HS-27A (cell line): ENCODE measurements at regions not wholly inside any gene's neighbourhood (a gene's known extent, or its start where the extent isn't known, plus 50 kb on each side); places are given as distances from the start of the nearest gene placed in this dataset.

ENCODE experiments used
- DNase-seq: peaks from one replicate; pipeline ENCODE4 v3.0.0-alpha.2; 2012; ENCODE audit warnings: low read depth, missing footprints

DNA sequence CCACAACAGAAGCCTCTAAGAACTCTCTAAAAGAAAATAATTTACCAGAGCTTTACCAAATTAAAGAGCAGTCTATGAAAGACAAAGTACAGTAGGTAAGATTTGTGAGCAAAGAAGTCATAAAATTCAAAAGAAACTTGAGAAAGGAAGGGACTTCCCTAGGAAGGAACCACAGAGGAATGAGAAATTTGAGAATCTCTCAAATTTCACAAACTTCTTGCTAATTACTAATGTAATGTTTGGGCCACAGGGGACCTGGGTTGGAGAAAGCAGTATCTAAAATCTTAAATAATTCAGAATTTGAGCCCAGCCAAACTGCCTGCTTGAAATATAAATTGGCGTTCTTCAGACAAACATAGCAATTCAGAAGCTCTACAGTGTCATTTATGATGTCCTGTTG is 225.0 kb upstream of the PRR16 start:
- no peak for DNase-seq

DNA sequence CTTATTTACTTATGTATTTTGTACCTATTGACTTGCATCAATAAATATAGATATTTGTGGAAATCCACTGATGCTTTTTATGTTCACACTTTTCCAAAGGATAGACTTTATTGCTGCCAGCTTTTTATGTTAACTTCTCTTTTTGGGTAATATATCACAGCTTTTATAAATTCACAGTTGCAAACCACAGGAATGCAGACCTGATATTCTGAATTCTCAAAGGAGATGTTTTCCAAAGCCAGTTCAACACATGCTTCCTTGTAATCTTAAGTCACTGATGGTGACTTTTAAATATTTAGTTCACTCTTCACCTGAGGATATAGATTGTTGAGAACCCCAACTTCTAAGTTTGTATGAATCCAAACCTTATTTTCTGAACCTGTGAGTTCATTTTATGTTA is 223.4 kb upstream of the PRR16 start:
- DNase-seq: no peak

DNA sequence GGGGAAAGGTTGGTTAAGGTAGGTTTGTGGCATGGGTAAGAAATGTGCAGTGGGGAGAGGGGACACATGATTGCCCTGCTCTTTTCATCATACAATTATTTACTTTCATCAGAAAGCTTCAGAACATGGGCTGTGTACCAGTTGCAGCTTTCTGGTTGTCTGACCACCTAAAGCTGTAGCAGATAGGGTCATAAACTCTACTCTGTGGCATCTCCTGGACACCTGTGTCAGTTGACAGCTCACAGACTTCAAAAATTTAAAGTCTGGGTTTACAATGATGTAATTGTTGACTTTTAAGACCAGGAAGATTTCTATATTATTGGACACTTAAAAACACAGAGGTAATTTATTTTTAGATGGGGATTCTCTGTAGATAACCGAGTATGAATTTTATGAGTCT is 222.7 kb upstream of the PRR16 start:
- DNase-seq: no peak

DNA sequence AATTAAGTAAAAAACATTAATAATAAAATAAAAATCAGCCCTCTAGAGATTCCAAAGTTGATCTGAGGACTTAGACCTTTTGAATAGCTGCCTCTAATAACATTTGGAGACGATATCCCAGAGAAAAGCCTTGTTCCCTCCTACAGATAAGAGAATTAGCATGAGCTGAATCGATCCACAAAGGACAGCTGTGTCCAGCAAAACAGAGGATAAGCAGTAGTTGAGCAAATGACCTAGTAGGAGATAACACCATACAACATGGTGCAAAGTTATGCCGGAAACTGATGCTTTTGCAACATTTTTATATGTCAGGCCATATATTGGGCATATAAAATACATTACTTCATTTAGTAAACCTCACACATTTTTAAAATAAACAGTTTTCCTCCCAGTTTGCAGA is 212.2 kb upstream of the PRR16 start:
- no peak for DNase-seq

DNA sequence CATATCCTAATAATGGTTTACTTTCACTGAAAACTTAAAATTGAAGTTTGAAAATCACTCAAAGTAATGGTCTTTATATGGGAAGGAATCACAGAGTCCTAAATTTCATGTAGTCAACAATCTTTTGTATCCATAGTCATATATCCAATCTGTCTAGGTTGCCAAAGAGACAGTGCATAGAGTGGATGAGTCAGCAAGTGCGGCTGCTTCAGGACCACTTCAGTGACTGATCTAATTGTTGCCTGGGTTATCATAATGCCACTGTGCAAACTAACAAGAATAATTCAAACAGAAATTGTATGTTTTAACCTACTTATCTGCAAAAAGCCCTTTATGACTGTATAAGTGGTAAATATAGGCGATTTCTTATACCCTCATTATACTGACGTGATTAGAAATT is 211.3 kb upstream of the PRR16 start:
- no peak for DNase-seq

DNA sequence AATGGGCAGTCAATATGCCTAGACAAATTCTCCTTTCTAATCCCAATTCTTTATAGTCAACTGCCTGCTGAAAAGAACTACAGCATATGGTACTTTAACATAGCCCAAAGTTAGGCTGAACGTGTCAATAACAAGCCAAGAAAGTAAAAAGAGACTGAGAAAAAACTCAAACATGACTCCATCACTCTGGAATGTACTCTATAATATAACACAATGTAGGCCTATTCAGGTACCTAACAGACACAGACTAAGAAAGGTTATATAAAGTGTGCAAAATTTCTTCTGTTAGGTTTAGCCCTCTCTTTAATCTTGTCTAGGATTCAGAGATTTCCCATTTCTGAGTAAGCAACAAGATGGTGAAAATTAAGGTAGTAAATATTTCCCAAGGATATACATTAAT is 209.7 kb upstream of the PRR16 start:
- no peak for DNase-seq

DNA sequence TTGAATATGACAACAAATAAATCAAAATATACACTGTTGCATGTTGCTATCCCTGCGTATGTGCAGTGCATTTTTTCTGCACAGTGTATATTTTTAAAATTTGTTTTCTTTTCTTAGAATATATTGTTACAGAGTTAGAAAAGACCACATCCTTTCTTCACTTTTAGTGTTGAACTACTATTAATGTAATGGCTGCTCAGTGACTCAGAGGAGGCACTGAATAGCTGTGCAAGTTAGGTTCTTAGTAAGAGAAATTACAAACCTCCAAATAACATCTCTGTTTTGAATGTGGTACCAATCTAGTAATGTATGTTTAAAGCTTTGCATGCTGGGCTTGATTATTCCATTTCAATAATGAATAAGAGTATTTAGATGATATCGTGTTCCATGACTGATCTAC is 208.9 kb upstream of the PRR16 start:
- no peak for DNase-seq

DNA sequence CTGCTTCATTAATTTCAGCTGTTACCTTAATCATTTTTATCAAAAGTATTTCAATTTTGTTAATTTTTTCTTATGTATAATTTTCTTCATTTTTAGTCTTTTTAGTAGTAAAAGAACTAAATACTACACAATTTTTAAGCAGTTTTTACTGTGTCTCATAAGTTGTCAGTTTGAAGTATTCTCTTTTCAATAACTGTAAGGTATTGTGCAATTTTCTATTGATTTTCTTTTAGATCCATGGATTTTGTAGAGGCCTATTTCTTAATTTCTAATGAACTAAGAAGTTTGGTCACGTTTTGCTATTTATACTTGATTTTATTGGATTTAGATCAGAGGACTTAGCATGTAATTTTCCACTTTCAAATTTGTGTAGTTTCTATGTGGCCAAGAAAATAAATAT is 207.7 kb upstream of the PRR16 start:
- no peak for DNase-seq

DNA sequence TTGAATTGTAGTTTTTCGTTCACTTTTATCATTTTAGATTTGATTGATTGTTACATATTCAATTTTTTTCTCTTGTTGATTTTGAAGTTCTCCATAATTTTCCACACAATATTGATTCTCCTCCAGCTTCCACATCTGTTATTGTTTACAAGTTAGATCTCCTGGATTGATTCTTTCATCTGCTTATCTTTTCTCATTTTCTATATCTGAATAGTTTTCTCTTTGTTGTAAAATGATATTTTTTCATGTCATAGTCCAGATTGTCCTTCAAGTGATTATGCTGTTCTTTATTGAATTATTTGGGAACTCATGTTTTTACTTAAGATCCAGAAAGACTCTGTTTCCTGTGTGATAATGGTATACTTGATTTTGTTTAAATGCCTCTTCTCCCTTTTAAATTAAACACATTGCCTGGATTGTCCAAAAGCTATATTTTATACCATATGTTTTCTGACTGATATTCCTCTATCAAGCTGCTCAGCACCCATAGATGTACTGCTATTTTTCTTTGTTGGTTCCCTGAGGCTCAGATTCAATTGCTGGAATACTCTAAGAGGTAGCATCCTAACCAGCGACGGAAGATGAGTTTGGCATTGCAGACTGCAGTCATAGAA is 206.6 kb upstream of the PRR16 start:
- DNase-seq: no peak

DNA sequence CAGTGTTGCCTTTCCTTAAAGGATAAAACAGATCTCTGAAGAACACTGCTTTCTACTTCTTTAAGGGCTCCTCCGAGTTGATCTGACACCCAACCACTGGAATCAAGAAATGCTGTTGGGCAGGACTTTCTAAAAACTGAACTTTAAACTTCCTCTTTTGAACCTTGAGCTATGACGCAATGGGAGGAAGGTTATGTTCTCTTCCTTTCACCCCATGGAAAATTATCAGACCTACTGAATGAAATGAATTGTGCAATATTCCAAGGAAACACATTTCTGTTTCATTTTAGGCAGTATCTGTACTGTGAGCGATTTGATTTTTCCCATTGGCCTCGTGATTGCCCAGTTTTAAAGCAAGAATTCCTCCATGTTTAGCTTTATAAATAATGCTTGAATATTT is 206.0 kb upstream of the PRR16 start:
- no peak for DNase-seq

DNA sequence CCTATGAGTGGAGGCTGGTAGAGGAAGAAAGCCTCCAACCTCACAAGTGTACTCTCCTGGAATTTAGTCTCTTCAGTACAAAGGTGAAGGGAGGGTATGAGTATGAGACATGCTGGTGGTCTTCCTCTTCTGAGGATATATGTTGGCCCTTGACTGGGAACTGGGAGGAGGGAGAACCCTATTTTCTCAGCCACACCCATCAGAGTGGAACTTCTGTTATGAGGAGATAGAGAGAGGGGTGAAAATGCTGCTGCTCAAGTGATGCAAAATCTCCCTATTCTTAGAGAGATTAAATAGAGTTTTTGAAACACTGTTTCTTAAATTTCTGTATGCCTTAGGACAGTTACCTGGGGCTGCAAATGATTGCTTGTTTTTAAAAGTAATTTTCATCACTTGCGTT is 203.4 kb upstream of the PRR16 start:
- DNase-seq: no peak

DNA sequence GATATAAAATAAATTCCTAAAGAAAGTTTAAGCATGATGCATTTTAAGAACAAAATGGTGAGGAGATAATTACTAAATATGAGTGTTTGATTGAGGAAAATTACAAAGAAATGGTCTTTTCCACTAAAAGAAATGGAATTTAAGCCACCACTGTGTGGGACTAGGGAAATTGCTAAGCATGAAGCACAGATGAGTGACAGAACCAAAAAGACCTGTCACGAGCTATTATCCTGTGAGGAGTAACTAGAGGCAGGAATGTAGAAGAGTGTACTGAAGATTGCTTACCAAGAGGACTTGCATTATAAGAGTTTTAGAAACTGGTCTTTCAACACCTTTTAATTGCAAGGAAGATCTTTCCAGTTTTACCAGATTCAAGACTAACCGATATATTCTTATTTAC is 193.6 kb upstream of the PRR16 start:
- DNase-seq: no peak

DNA sequence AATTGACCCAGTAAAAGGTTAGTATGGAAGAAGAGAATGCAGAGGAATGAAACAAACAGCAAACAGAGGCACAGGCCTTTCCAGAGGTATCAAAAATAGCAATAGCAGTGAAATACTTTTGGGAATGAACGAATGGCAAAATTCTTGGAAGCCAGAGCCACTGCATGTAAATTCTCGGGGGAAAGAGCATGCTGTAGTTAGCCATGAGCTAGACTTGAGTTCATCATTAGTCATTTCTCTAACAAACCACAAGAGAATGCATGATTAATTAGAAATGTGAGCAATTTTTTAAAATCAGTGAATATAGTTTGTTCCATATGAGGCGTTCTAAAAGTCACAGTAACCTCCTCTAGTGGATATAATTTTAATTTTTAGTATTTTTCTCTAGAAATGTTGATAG is 170.3 kb upstream of the PRR16 start:
- no peak for DNase-seq

DNA sequence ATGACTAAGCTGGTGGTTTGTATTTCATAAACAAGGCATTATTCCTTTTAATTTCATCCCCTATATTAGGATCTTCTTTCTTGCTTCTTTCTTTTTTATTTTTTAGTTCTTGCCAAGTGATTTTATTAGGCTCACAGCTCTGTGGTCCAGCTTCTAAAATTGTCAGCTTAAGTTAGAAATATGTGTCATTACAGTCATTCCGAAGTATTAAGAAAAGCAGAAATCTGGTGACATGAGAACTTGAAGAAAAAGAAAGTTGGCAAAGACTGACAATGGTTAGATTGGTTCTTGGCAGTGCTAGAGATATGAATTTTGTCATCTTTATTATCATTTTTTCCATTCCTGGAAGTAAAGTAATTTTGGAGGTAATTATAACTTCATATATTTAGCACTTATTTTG is 166.5 kb upstream of the PRR16 start:
- no peak for DNase-seq

DNA sequence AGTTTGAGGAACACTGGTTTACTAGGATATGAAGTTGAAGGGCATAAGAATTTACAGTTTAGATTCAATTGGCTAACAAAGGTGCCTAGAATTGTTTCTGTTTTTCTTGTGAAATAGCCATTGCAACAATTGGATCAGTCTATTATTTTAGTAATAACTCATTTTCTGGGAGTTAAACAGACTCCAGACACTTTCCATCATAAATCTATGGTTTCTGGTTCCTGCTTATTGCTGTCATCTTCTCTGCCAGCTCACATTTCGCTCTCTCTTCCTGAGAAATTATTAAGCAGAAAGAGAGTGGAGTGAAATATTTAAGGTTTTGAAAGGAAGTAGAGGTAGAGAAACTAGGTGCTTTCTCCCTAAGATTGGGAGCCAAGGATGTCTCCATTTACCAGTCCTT is 165.1 kb upstream of the PRR16 start:
- DNase-seq: no peak

DNA sequence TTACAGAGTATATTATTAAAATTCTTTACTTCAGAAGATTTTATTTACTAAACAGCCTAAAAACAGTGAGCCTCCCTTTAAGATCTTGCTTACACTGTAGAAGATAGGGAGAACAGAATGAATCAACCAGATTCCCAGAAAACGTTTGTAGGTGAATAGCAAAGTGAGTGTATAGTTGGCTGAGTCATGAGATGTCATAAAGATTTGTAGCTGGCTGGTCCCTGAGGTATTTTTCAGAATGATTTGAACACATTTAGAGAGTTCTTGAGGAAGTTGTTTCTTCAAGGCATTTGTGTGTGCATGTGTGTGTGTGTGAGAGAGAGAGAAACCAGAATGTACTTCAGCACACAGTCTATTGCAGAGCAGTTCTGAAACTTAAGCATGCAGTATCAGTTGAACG is 159.4 kb upstream of the PRR16 start:
- DNase-seq: peak; percentile 15

DNA sequence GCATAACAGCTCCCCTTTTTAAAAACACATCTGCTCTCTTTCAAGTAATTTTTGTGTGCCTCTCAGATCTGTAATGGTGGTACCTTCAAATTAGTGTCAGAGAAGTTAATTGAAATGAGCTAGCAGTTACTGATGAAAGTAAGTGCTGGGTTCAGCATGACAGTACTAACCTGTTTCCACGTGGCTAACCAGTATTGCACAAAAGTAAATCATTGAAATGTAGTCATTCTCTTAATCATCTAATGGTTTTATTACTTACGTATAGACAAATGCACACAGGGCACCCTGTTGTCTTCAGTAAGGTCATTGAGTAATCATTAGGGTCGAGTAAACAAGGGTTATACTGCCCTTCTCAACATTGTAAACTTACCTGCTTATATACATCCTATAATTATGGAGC is 157.8 kb upstream of the PRR16 start:
- no peak for DNase-seq

DNA sequence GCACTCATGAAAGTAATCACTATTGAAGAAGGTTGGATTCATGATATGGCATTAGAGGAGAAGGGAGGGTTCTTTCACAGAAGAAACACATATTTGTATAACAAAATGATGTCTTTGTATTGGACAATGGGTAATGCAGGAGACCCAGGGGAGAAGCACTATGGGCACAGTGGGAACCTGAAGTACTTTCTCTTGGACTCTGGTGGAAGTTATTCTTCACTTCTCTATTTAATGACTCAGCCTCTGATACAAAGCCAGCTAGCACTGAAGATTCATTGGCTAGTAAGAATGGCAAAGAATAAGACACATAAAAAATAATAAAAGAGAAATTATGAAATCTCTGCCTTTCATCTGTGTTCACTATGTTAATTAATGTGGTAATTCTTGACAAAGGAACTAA is 149.9 kb upstream of the PRR16 start:
- DNase-seq: no peak

DNA sequence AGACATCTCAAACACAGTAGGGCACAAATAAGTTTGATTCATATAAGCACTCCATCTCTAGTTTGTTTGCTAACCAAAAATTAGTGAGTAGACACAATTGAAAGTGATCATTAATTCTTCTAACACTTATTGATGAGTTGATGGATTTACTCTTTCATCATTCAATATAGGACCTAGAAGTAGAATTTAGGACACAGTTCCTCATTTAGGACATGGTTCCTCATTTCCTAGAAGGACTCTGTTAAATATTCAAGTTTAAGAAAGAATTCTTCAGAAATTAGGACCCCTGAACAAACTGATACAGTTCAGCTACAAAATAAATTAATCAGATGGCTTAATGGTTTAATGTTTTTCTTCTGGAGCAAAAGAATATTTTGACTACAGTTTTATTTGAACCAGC is 143.5 kb upstream of the PRR16 start:
- DNase-seq: no peak

DNA sequence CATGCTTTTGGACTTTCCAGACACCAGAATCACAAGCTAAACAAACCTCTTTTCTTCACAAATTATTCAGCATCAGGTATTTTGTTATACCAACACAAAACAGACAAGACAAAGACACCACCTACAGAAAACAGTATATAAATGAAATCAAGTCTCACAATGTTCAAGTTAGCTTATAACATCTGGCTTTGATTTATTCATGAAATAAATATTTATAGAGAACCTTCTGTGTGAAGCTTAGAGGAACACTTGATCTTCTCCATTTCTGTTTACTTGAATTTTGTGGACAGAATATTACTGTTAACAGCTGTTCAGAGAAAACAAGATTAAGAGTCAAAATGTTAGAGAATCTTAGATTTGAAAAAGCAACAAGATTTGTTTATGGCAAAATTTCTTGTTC is 137.4 kb upstream of the PRR16 start:
- DNase-seq: no peak

DNA sequence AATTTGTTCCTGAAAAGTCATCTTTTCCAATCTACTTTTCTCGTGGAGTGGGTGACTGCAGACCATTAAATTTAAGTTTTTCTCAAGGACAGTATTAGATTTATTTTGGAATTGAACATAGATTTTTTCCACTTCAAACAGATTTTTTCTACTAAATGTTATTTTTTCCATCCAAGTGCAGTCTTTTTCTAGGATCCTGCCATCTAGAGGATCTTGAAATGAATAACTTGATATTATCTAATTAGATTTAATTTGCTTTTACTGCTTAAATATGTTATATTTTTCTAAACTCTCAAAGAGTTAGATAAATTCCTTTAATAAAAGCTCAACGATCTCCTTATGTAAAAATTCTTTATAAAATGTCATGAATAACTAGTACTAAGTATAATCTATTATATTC is 136.9 kb upstream of the PRR16 start:
- no peak for DNase-seq

DNA sequence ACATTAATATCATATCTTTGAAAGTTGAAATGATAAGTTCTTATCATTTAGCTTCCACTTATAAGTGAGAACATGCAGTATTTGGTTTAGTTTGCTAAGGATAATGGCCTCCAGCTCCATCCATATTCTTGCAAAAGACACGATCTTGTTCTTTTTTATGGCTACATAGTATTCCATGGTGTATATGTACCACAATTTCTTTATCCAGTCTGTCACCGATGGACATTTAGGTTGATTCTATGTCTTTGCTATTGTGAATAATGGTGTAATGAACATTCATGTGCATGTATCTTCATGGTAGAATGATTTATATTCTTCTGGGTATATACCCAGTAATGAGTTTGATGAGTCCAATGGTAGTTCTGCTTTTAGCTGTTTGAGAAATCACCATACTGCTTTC is 135.0 kb upstream of the PRR16 start:
- DNase-seq: no peak

DNA sequence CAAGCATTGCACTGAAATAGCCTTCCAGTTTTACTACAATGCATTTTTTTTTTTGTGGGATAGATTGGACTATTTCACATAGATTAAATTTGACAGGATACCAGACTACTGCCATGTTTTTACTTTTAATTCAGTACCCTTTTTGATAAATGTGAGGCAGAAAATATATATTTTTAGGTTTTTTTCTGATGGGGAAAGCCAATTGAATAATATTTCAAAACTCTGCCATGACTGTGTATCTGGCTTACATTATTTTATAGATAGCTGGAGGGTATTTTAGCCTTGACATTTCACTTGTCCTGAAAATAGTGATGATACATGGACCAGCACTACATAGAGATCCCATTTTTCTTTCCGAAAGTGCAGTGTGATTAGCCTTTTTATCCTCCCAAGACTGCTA is 133.5 kb upstream of the PRR16 start:
- DNase-seq: no peak

DNA sequence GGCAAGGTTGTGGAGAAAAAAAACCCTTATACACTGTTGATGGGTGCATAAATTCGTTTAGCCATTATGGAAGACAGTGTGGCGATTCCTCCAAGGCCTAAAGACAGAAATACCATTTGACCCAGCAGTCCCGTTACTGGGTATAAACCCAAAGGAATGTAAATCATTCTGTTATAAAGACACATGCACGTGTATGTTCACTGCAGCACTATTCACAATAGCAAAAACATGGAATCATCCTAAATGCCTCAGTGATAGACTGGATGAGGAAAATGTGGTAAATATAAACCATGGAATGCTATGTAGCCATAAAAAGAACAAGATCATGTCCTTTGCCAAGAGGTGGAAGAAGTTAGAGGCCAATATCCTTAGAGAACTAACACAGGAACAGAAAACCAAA is 119.9 kb upstream of the PRR16 start:
- no peak for DNase-seq

DNA sequence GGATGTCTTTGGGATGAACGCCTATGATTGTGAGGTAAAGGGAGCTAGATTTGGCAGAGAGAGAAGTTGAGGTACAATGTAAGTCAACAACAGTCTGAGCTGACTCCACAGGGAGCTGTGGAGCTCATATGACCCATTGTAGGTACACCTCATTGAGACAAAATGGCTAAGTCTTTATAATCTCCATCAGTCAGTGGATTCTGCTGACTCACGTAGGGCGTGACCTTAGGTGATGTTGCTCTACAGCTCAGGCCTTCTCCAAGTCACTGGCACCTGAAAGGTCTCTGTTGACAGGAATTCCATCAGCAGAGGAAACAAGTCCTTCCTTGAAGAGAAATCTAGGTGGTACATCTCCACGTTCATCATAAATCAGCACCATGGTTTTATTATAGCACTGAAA is 118.2 kb upstream of the PRR16 start:
- no peak for DNase-seq
